ENCODE measurements at regions not wholly inside any gene's neighbourhood (a gene's known extent, or its start where the extent isn't known, plus 50 kb on each side); places are given as distances from the start of the nearest gene placed in this dataset.
"Not testable (repeated sequence)": the region's sequence is repeated elsewhere in the genome, so short reads cannot be mapped to it uniquely, and the experiment has no call there.

- TF ChIP-seq, protein P1, sequence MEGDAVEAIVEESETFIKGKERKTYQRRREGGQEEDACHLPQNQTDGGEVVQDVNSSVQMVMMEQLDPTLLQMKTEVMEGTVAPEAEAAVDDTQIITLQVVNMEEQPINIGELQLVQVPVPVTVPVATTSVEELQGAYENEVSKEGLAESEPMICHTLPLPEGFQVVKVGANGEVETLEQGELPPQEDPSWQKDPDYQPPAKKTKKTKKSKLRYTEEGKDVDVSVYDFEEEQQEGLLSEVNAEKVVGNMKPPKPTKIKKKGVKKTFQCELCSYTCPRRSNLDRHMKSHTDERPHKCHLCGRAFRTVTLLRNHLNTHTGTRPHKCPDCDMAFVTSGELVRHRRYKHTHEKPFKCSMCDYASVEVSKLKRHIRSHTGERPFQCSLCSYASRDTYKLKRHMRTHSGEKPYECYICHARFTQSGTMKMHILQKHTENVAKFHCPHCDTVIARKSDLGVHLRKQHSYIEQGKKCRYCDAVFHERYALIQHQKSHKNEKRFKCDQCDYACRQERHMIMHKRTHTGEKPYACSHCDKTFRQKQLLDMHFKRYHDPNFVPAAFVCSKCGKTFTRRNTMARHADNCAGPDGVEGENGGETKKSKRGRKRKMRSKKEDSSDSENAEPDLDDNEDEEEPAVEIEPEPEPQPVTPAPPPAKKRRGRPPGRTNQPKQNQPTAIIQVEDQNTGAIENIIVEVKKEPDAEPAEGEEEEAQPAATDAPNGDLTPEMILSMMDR (conservative IDR thresholded peaks at IDR 0.05 in 1 of 2, IDR thresholded peaks at IDR 0.05 in 1 of 2; ENCODE audit: low read depth in 1 of 2, low read length in 2 of 2), result not testable (repeated sequence)
- not testable (repeated sequence) for TF ChIP-seq EZH2 (IDR thresholded peaks at IDR 0.05; ENCODE audit: low read length, missing control alignments)
Measured at GRCh38 chr4:27442661-27443060, 582.0 kb downstream of the STIM2 start.

Measured in fibroblast of lung (primary cell).